H1 (cell line): ENCODE measurements at regions not wholly inside any gene's neighbourhood (a gene's known extent, or its start where the extent isn't known, plus 50 kb on each side); places are given as distances from the start of the nearest gene placed in this dataset.

Source experiments
- CTCF ChIA-PET: fragments of 300-600 bp; sonication (Branson Sonifier 250); formaldehyde crosslinking; loops from one replicate; lab custom pipeline; 2021; ENCODE audit not compliant: partially characterized antibody; lab: Charles Lee
- POLR2A ChIA-PET: fragments of 300-600 bp; sonication (Branson Sonifier 250); formaldehyde crosslinking; loops from one replicate; lab custom pipeline; 2021; ENCODE audit warnings: inconsistent platforms; ENCODE audit not compliant: partially characterized antibody; lab: Charles Lee
- DNase-seq, 2 experiments: peaks; one replicate each; pipeline versions ENCODE4 v3.0.0 to v3.0.0-alpha.2; 2010 to 2022; ENCODE audit warnings: low spot score in 2 of 2, low read depth in 1 of 2, mixed read lengths in 1 of 2
- FAIRE-seq: peaks from 2 replicates; lab custom pipeline; 2011; peaks lifted over from hg19 to GRCh38; lab: Jason Lieb, UNC
- H2AFZ ChIP-seq: 2 replicates; pipeline ENCODE4 v1.8.1; 2012; ENCODE audit warnings: low read length, inconsistent platforms
- H2AK5ac ChIP-seq: 2 replicates; pipeline ENCODE4 v1.6.1; 2013; ENCODE audit warnings: low read depth, low read length
- H2BK120ac ChIP-seq: replicated peaks from 2 replicates; pipeline ENCODE3; 2013; ENCODE audit warnings: low read depth, low read length, inconsistent platforms
- H2BK12ac ChIP-seq: 2 replicates; pipeline ENCODE4 v1.6.1; 2013; ENCODE audit warnings: low read depth, low read length
- H2BK15ac ChIP-seq: 2 replicates; pipeline ENCODE4 v1.6.1; 2013; ENCODE audit warnings: low read length
- H2BK20ac ChIP-seq: 2 replicates; pipeline ENCODE4 v1.6.1; 2013; ENCODE audit warnings: low read length
- H2BK5ac ChIP-seq: 2 replicates; pipeline ENCODE4 v1.6.1; 2013; ENCODE audit warnings: low read depth, low read length
- H3K14ac ChIP-seq: 2 replicates; pipeline ENCODE4 v1.6.1; 2013; ENCODE audit warnings: inconsistent platforms; ENCODE audit not compliant: insufficient read length
- H3K18ac ChIP-seq: 2 replicates; pipeline ENCODE4 v1.6.1; 2013; ENCODE audit warnings: low read length; ENCODE audit errors: extremely low read depth
- H3K23ac ChIP-seq: 2 replicates; pipeline ENCODE4 v1.6.1; 2013; ENCODE audit warnings: inconsistent platforms; ENCODE audit not compliant: insufficient read length
- H3K23me2 ChIP-seq: 2 replicates; pipeline ENCODE4 v1.6.1; 2013; ENCODE audit warnings: low read depth, low read length
- H3K27ac ChIP-seq: 2 replicates; pipeline ENCODE4 v1.6.1; 2011; ENCODE audit warnings: low read depth, low read length, inconsistent platforms
- H3K27me3 ChIP-seq, 4 experiments: replicated peaks in 1 of 4; 1 replicate in 1 of 4; 2 replicates in 3 of 4; pipeline versions ENCODE4 v1.6.1 to v1.8.1; 2011 to 2013; ENCODE audit warnings: low read length in 3 of 4, mild to moderate bottlenecking in 3 of 4, inconsistent platforms in 2 of 4, mixed read lengths in 2 of 4, moderate library complexity in 1 of 4; ENCODE audit not compliant: control insufficient read depth in 3 of 4, insufficient read depth in 3 of 4; ENCODE audit errors: extremely low read depth in 1 of 4
- H3K36me3 ChIP-seq, 4 experiments: 2 replicates each; pipeline versions ENCODE4 v1.6.1 to v1.8.1; 2011 to 2013; ENCODE audit warnings: mild to moderate bottlenecking in 4 of 4, low read length in 3 of 4, moderate library complexity in 2 of 4, control low read depth in 1 of 4, inconsistent platforms in 1 of 4; ENCODE audit not compliant: insufficient read depth in 4 of 4, control insufficient read depth in 2 of 4
- H3K4ac ChIP-seq: replicated peaks from 2 replicates; pipeline ENCODE3; 2013; ENCODE audit warnings: low read length, low read depth, mixed read lengths, inconsistent platforms; ENCODE audit not compliant: insufficient read length
- H3K4me1 ChIP-seq, 4 experiments: replicated peaks in 1 of 4; 1 replicate in 1 of 4; 2 replicates in 3 of 4; pipeline versions ENCODE4 v1.6.1 to v1.8.1; 2011 to 2013; ENCODE audit warnings: low read length in 3 of 4, inconsistent platforms in 2 of 4, mixed read lengths in 1 of 4; ENCODE audit not compliant: insufficient read depth in 4 of 4, control insufficient read depth in 3 of 4
- H3K4me2 ChIP-seq, 2 experiments: 2 replicates each; pipeline versions ENCODE4 v1.6.1 to v1.8.1; 2011 to 2013; ENCODE audit warnings: low read depth in 2 of 2, low read length in 2 of 2, control low read depth in 1 of 2, inconsistent platforms in 1 of 2, mild to moderate bottlenecking in 1 of 2; ENCODE audit not compliant: insufficient read depth in 1 of 2
- H3K4me3 ChIP-seq, 4 experiments: fragments of 200-600, 300-600 bp in 1 of 4; sonication (generic), shearing (Covaris generic), sonication (Bioruptor Twin) in 1 of 4; 2 replicates each; pipeline versions ENCODE4 v1.5.1 to v1.8.1; 2011 to 2016; ENCODE audit warnings: low read length in 4 of 4, low read depth in 3 of 4, control low read depth in 2 of 4, inconsistent platforms in 2 of 4, mild to moderate bottlenecking in 2 of 4, mixed read lengths in 1 of 4, moderate library complexity in 1 of 4; ENCODE audit not compliant: insufficient read depth in 2 of 4; ENCODE audit errors: extremely low read depth in 1 of 4
- H3K56ac ChIP-seq: replicated peaks from 2 replicates; pipeline ENCODE3; 2013; ENCODE audit warnings: low read depth, mild to moderate bottlenecking, mixed read lengths, low read length, inconsistent platforms; ENCODE audit not compliant: insufficient read length
- H3K79me1 ChIP-seq: 2 replicates; pipeline ENCODE4 v1.6.1; 2013; ENCODE audit warnings: low read depth, low read length, control low read depth
- H3K79me2 ChIP-seq, 2 experiments: 2 replicates each; pipeline versions ENCODE4 v1.6.1 to v1.8.1; 2012 to 2013; ENCODE audit warnings: low read length in 2 of 2, mild to moderate bottlenecking in 2 of 2, inconsistent platforms in 1 of 2; ENCODE audit not compliant: insufficient read depth in 2 of 2, control insufficient read depth in 1 of 2
- H3K9ac ChIP-seq, 4 experiments: replicated peaks in 1 of 4; 1 replicate in 1 of 4; 2 replicates in 3 of 4; pipeline versions ENCODE4 v1.6.1 to v1.8.1; 2011 to 2013; ENCODE audit warnings: low read depth in 3 of 4, low read length in 3 of 4, control low read depth in 2 of 4, mild to moderate bottlenecking in 2 of 4, moderate library complexity in 2 of 4, inconsistent platforms in 1 of 4; ENCODE audit errors: extremely low read depth in 1 of 4
- H3K9me3 ChIP-seq, 2 experiments: 2 replicates each; pipeline versions ENCODE4 v1.6.1 to v1.8.1; 2012 to 2013; ENCODE audit warnings: mild to moderate bottlenecking in 2 of 2, moderate library complexity in 2 of 2, control low read depth in 1 of 2, inconsistent platforms in 1 of 2, low read depth in 1 of 2, low read length in 1 of 2, mixed read lengths in 1 of 2; ENCODE audit not compliant: insufficient read depth in 2 of 2
- H4K20me1 ChIP-seq, 2 experiments: replicated peaks in 1 of 2; 2 replicates each; pipeline versions ENCODE3 to v1.8.1; 2011 to 2013; ENCODE audit warnings: inconsistent platforms in 2 of 2, low read length in 2 of 2, mild to moderate bottlenecking in 1 of 2; ENCODE audit not compliant: insufficient read depth in 2 of 2, control insufficient read depth in 1 of 2
- H4K5ac ChIP-seq: 2 replicates; pipeline ENCODE4 v1.6.1; 2013; ENCODE audit warnings: low read length, low read depth, mixed read lengths, inconsistent platforms; ENCODE audit not compliant: insufficient read length
- H4K8ac ChIP-seq: 2 replicates; pipeline ENCODE4 v1.8.0; 2013; ENCODE audit warnings: mild to moderate bottlenecking, moderate library complexity, low read length, inconsistent platforms; ENCODE audit not compliant: insufficient read depth; ENCODE audit errors: extremely low read depth
- H4K91ac ChIP-seq: replicated peaks from 2 replicates; pipeline ENCODE3; 2013; ENCODE audit warnings: low read length, mixed read lengths, inconsistent platforms; ENCODE audit not compliant: insufficient read length
- GTF2F1 ChIP-seq: IDR thresholded peaks from 2 replicates; pipeline ENCODE4 v1.6.1; 2012; ENCODE audit warnings: low read depth, low read length, improper control_type of control experiment, borderline replicate concordance
- KDM1A ChIP-seq: fragments of 200-600, 300-600 bp; sonication (generic); IDR thresholded peaks from 2 replicates; pipeline ENCODE4 v1.7.1; 2016; ENCODE audit warnings: mild to moderate bottlenecking, low read length, borderline replicate concordance
- MAFK ChIP-seq: IDR thresholded peaks from 2 replicates; pipeline ENCODE4 v1.6.1; 2012; ENCODE audit warnings: low read depth, mild to moderate bottlenecking, improper control_type of control experiment, low read length
- RXRA ChIP-seq: IDR thresholded peaks from 2 replicates; pipeline ENCODE4 v1.6.1; 2011; ENCODE audit warnings: low read depth, mild to moderate bottlenecking, low read length, moderate library complexity; ENCODE audit not compliant: insufficient read depth
- SIX5 ChIP-seq: IDR thresholded peaks from 2 replicates; pipeline ENCODE4 v1.6.1; 2011; ENCODE audit warnings: mild to moderate bottlenecking, low read depth, low read length
- SP4 ChIP-seq: IDR thresholded peaks from 2 replicates; pipeline ENCODE4 v1.6.1; 2012; ENCODE audit warnings: low read length, inconsistent platforms
- WGBS, 2 experiments: shearing (Covaris generic) in 1 of 2; methylation state at CpG; one replicate each; pipeline versions ENCODE4 v1.1.6 to v1.1.7; 2013 to 2015; ENCODE audit warnings: low lambda C conversion rate in 2 of 2, mixed read lengths in 2 of 2, inconsistent platforms in 1 of 2, low coverage in 1 of 2, missing lambda C conversion rate in 1 of 2; ENCODE audit not compliant: insufficient replicate concordance in 2 of 2, insufficient coverage in 1 of 2, insufficient read length in 1 of 2; ENCODE audit errors: extremely low coverage in 1 of 2, missing lambda C conversion rate in 1 of 2; 5-methylcytosine and 5-hydroxymethylcytosine counted together

DNA sequence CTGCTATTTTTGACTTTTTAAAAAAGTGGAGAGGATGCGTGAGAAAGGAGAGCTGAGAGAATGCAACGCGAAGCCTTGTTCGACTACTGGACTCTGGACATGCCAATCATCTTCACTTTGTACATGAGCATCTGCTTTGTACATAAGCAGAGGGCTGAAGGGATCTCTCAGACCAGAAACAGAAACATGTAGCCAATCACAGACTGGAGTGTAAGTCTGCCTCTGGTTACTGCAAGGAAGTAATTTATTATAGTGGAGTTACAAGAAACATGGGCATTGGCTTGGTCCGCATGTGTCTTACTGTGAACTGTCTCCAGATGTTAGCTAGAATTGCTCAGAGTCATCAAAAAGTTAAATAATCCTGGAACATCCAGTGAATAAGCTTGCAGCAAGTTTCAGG is 190.0 kb upstream of the GRAMD2B start:
- H3K9ac ChIP-seq = no peak overlapping the region
- H3K9me3 ChIP-seq = peaks cover 7 to 9% of the 10 kb centered on the region in 2 experiments
- no peaks in the 10 kb centered on the region for H3K23me2 ChIP-seq
- H4K91ac ChIP-seq = no peak overlapping the region
- WGBS, 2 experiments = 93% methylated on average over 5 of the region's 5 CpGs; no CpG with 5 or more reads in 1 of the 2 experiments
- H3K14ac ChIP-seq = no peak overlapping the region
- H3K4me3 ChIP-seq = no peak overlapping the region
- no peaks in the 10 kb centered on the region; a peak in 1 of 7 replicates for H3K4me1 ChIP-seq
- H3K79me1 ChIP-seq = no peaks in the 10 kb centered on the region
- H3K4ac ChIP-seq = no peak overlapping the region
- no peak overlapping the region for H2BK12ac ChIP-seq
- H2BK15ac ChIP-seq = no peak overlapping the region
- ChIA-PET CTCF (interaction anchor here (1.0 to 1.3 kb wide), 2 partner anchors 31 to 135 kb away, joined by 3 to 4 read pairs; no protein-coding TSS in a partner anchor), POLR2A (no interaction called here)
- no peaks in the 10 kb centered on the region for H3K36me3 ChIP-seq
- H3K4me2 ChIP-seq = no peak overlapping the region
- H3K18ac ChIP-seq = no peak overlapping the region
- no peak for FAIRE-seq
- no peak for DNase-seq
- H4K5ac ChIP-seq = no peak overlapping the region
- no peak overlapping the region for H2BK5ac ChIP-seq
- no peak overlapping the region for H3K23ac ChIP-seq
- no peak overlapping the region for H3K27ac ChIP-seq
- H4K8ac ChIP-seq = no peak overlapping the region
- H3K27me3 ChIP-seq = peaks cover 0 to 1% (median 0%) of the 10 kb centered on the region in 4 experiments; a peak in 1 of 7 replicates
- no peak overlapping the region for H2AK5ac ChIP-seq
- no peak overlapping the region for H2BK20ac ChIP-seq
- no peak overlapping the region for H2AFZ ChIP-seq
- no peaks in the 10 kb centered on the region for H3K79me2 ChIP-seq
- H3K56ac ChIP-seq = no peak overlapping the region
- H2BK120ac ChIP-seq = no peak overlapping the region
- no peaks in the 10 kb centered on the region for H4K20me1 ChIP-seq
- TF ChIP-seq GTF2F1 (no peak), MAFK (no peak), SIX5 (no peak), KDM1A (no peak), SP4 (no peak), RXRA (no peak)
